DND-41 (cell line): ENCODE measurements at regions not wholly inside any gene's neighbourhood (a gene's known extent, or its start where the extent isn't known, plus 50 kb on each side); places are given as distances from the start of the nearest gene placed in this dataset.

Experiments
- ATAC-seq: fragments of 200-7000 bp; cut with Tn5 transposase; 3 replicates; pipeline ENCODE4 v1.9.1; 2021; ENCODE audit warnings: low read depth; ENCODE audit not compliant: insufficient read depth
- DNase-seq: peaks from one replicate; pipeline ENCODE4 v3.0.0-alpha.2; 2020
- H2AFZ ChIP-seq: 2 replicates; pipeline ENCODE4 v1.6.0; 2012; ENCODE audit warnings: low read depth, low read length
- H3K27ac ChIP-seq: 2 replicates; pipeline ENCODE4 v1.5.1; 2012; ENCODE audit warnings: low read length, inconsistent platforms
- H3K27me3 ChIP-seq: fragments of 200-600 bp; sonication (generic); 2 replicates; pipeline ENCODE4 v1.6.0; 2012; ENCODE audit warnings: low read length, mild to moderate bottlenecking, inconsistent platforms; ENCODE audit not compliant: insufficient read depth, poor library complexity
- H3K36me3 ChIP-seq: 2 replicates; pipeline ENCODE4 v1.5.1; 2012; ENCODE audit warnings: low read length, inconsistent platforms; ENCODE audit not compliant: insufficient read depth
- H3K4me1 ChIP-seq: 2 replicates; pipeline ENCODE4 v1.5.1; 2012; ENCODE audit warnings: mild to moderate bottlenecking, low read length; ENCODE audit not compliant: insufficient read depth
- H3K4me2 ChIP-seq: 2 replicates; pipeline ENCODE4 v1.6.0; 2012; ENCODE audit warnings: mild to moderate bottlenecking, moderate library complexity, low read length, inconsistent platforms; ENCODE audit not compliant: insufficient read depth
- H3K4me3 ChIP-seq, 2 experiments: fragments of 200-600 bp in 1 of 2; shearing (Covaris generic) in 1 of 2; 2 replicates each; pipeline ENCODE4 v1.5.1; 2012 to 2016; ENCODE audit warnings: inconsistent platforms in 2 of 2, low read length in 2 of 2, mild to moderate bottlenecking in 2 of 2, low read depth in 1 of 2, moderate library complexity in 1 of 2
- H3K79me2 ChIP-seq: 2 replicates; pipeline ENCODE4 v1.6.0; 2012; ENCODE audit warnings: low read length, inconsistent platforms; ENCODE audit not compliant: insufficient read depth
- H3K9ac ChIP-seq: 2 replicates; pipeline ENCODE4 v1.6.0; 2012; ENCODE audit warnings: low read depth, mild to moderate bottlenecking, inconsistent platforms, low read length, moderate library complexity
- H3K9me3 ChIP-seq: 2 replicates; pipeline ENCODE4 v1.5.1; 2012; ENCODE audit warnings: low read length, moderate library complexity, mild to moderate bottlenecking, inconsistent platforms; ENCODE audit not compliant: insufficient read depth, severe bottlenecking
- H4K20me1 ChIP-seq: 2 replicates; pipeline ENCODE4 v1.6.0; 2012; ENCODE audit warnings: low read length; ENCODE audit not compliant: insufficient read depth
- EZH2 ChIP-seq: IDR thresholded peaks from 3 replicates; pipeline ENCODE4 v1.6.1; 2012; ENCODE audit warnings: borderline replicate concordance, low read depth, mild to moderate bottlenecking, moderate library complexity, low read length, inconsistent platforms; ENCODE audit not compliant: severe bottlenecking
- TF ChIP-seq, protein P1 (sequence below): IDR thresholded peaks from 2 replicates; pipeline ENCODE4 v1.5.1; 2012; ENCODE audit warnings: borderline replicate concordance, low read length, moderate library complexity, mild to moderate bottlenecking; ENCODE audit not compliant: poor library complexity, severe bottlenecking; ENCODE audit errors: extremely low read depth

DNA sequence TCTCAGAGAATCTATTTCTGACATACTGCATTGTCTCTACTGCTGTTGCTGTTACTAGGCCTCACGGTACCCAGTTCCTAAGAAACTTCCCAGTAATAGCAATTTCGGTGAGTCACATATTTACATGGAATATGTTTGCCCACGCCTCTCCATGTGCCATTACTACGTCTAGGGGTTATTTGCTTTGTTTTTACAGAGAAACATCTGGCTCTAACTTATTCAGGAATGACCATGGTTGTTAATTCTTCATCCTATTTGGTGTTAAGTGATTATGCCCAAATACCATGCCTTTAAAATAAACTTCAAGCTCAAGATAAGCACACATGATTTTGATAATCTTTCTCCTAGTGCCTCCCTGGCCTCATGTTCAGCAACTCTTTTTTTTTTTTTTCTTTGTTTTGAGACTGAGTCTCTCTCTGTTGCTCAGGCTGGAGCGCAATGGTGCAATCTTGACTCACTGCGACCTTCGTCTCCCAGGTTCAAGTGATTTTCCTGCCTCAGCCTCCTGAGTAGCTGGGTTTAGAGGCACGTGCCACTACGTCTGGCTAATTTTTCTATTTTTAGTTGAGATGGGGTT lies 101.0 kb upstream of the HS3ST1 start:
- Histone ChIP-seq H3K4me3 (no peak overlapping the region), H3K4me1 (no peaks in the 10 kb centered on the region), H3K79me2 (no peaks in the 10 kb centered on the region), H3K27me3 (no peaks in the 10 kb centered on the region), H3K4me2 (no peak overlapping the region), H3K9me3 (no peaks in the 10 kb centered on the region), H3K9ac (no peak overlapping the region), H4K20me1 (no peaks in the 10 kb centered on the region), H3K27ac (no peak overlapping the region), H3K36me3 (no peaks in the 10 kb centered on the region), H2AFZ (no peak overlapping the region)
- no peak for TF ChIP-seq EZH2
- ATAC-seq (no peak), DNase-seq (no peak)

DNA sequence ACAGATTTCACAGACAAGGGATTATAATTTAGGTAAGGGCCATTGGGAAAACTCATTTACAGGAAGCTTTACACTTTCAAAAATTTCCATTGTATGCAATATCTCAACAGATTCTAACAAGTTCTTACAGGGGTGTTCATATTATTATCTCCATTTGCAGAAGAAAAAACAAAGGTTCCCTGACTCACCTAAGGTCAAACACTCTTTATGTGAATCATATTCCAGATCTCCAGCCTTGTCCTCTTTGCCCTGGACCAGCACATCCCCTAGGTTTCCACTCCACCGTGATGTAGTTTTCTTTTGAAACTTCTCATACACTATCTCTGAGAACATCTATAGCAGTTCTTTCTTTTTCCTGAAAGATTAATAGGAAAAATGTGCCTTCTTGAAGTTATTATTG lies 96.4 kb upstream of the HS3ST1 start:
- no peak for ATAC-seq
- Histone ChIP-seq H3K4me3 (no peak overlapping the region), H3K9me3 (no peaks in the 10 kb centered on the region), H3K4me1 (no peaks in the 10 kb centered on the region), H3K9ac (no peak overlapping the region), H3K36me3 (no peaks in the 10 kb centered on the region), H3K79me2 (no peaks in the 10 kb centered on the region), H3K27ac (no peak overlapping the region), H3K27me3 (no peaks in the 10 kb centered on the region), H4K20me1 (no peaks in the 10 kb centered on the region), H2AFZ (no peak overlapping the region), H3K4me2 (no peak overlapping the region)
- TF ChIP-seq, protein P1, sequence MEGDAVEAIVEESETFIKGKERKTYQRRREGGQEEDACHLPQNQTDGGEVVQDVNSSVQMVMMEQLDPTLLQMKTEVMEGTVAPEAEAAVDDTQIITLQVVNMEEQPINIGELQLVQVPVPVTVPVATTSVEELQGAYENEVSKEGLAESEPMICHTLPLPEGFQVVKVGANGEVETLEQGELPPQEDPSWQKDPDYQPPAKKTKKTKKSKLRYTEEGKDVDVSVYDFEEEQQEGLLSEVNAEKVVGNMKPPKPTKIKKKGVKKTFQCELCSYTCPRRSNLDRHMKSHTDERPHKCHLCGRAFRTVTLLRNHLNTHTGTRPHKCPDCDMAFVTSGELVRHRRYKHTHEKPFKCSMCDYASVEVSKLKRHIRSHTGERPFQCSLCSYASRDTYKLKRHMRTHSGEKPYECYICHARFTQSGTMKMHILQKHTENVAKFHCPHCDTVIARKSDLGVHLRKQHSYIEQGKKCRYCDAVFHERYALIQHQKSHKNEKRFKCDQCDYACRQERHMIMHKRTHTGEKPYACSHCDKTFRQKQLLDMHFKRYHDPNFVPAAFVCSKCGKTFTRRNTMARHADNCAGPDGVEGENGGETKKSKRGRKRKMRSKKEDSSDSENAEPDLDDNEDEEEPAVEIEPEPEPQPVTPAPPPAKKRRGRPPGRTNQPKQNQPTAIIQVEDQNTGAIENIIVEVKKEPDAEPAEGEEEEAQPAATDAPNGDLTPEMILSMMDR, result no peak
- no peak for TF ChIP-seq EZH2
- no peak for DNase-seq

DNA sequence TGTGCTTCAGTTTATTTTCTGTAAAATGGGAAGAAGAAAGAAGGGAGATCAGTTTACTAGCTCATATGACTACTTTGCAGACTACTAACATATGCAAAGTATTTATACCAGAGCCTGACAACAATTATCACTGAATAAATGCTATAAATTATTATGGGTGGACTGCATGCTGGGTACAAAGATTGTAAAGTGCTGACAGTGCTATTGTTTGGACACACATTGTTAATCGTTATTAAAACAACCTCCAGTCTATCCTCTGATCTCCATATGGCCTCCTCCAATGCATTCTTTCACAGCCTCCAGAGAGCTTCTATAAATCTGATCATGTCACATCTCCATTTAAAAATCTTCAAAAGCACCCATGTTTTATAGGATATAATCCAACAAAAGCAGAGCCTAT lies 90.1 kb upstream of the HS3ST1 start:
- H4K20me1 ChIP-seq, result no peaks in the 10 kb centered on the region

DNA sequence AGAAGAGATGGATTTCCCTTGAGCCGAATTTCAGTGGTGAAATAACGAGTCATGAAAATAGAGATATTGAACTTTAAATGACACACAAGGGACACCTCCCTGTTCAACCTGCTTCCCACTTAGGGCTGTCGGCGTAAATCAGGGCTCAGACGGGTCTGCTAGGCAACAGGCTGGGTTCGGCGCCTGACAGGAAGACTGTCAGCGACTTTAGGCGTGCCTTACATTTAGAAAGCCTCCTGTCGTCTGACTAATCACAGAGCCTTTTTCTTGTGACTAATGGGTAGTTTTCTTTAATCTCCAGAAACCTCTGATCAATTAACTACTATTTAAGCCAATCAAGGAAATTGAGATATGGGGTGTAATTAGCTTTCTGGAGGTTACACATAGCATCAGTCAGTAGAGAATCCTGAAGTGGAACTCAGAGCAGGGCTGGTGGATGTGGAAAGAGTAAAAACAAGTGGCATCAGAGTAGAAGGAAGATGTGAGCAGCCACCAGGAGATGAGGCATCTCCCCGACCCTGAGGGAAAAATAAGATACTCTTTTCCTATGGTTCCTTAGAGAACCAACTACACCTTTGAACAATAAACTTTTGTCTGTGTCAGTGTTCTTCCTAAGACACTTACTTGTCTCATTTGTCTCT lies 86.2 kb upstream of the HS3ST1 start:
- no peak for DNase-seq
- no peak overlapping the region for H3K4me2 ChIP-seq
- no peaks in the 10 kb centered on the region for H3K27me3 ChIP-seq
- no peak overlapping the region for H3K4me3 ChIP-seq
- TF ChIP-seq, protein P1, result no peak
- no peak for TF ChIP-seq EZH2
- no peak for ATAC-seq
- H4K20me1 ChIP-seq, result no peaks in the 10 kb centered on the region
- no peak overlapping the region for H3K9ac ChIP-seq
- H3K79me2 ChIP-seq, result no peaks in the 10 kb centered on the region
- H3K27ac ChIP-seq, result no peak overlapping the region
- no peak overlapping the region for H2AFZ ChIP-seq
- no peaks in the 10 kb centered on the region for H3K9me3 ChIP-seq
- no peaks in the 10 kb centered on the region for H3K4me1 ChIP-seq
- no peaks in the 10 kb centered on the region for H3K36me3 ChIP-seq

More for the DNA sequence above, 90.1 kb upstream of the HS3ST1 start:
- no peak for DNase-seq
- Histone ChIP-seq H3K27me3 (no peaks in the 10 kb centered on the region), H3K4me1 (no peaks in the 10 kb centered on the region), H3K9me3 (no peaks in the 10 kb centered on the region), H3K9ac (no peak overlapping the region), H2AFZ (no peak overlapping the region), H3K27ac (no peak overlapping the region), H3K79me2 (no peaks in the 10 kb centered on the region), H3K36me3 (no peaks in the 10 kb centered on the region), H3K4me3 (no peak overlapping the region), H3K4me2 (no peak overlapping the region)
- ATAC-seq, result no peak
- TF ChIP-seq, protein P1, result no peak
- TF ChIP-seq EZH2, result no peak
